ENCODE measurements at regions not wholly inside any gene's neighbourhood (a gene's known extent, or its start where the extent isn't known, plus 50 kb on each side); places are given as distances from the start of the nearest gene placed in this dataset.

GRCh38 chr7:68476966-68477365 is 1121.3 kb upstream of the AUTS2 start:
- no peak for ATAC-seq
- intact Hi-C loops (cut with micrococcal nuclease), result no loop called here
- 85% methylated on average over 2 of the region's 2 CpGs for WGBS (ENCODE audit: insufficient coverage)

GRCh38 chr7:68478326-68478725 is 1119.9 kb upstream of the AUTS2 start:
- TF ChIP-seq CTCF (IDR thresholded peaks at IDR 0.05), result no peak
- Mint-ChIP-seq H3K27ac (no peak overlapping the region), H3K27me3 (ENCODE audit: low read depth in 2 of 2) (no peaks in the 10 kb centered on the region), H3K4me3 (no peak overlapping the region), H3K9me3 (peaks cover 5 to 11% of the 10 kb centered on the region in 2 donors), H3K4me1 (no peaks in the 10 kb centered on the region), H3K36me3 (no peaks in the 10 kb centered on the region)
- Histone ChIP-seq H3K36me3 (ENCODE audit: control insufficient read depth, insufficient read depth, low read length) (no peaks in the 10 kb centered on the region), H3K27me3 (ENCODE audit: control insufficient read depth, insufficient read depth, low read length) (no peaks in the 10 kb centered on the region), H3K4me1 (ENCODE audit: control insufficient read depth, insufficient read depth, low read length) (no peaks in the 10 kb centered on the region), H3K4me3 (ENCODE audit: low read length) (no peak overlapping the region), H3K27ac (ENCODE audit: low read length) (no peak overlapping the region), H3K9me3 (ENCODE audit: control insufficient read depth, insufficient read depth, low read length) (no peaks in the 10 kb centered on the region)
- DNase-seq, result no peak
- WGBS (ENCODE audit: insufficient coverage), result no CpG with 5 or more reads among the region's 1 CpG
- ATAC-seq, result no peak
- intact Hi-C loops (cut with micrococcal nuclease), result no loop called here

More at GRCh38 chr7:68476966-68477365, 1121.3 kb upstream of the AUTS2 start:
- no peaks in the 10 kb centered on the region for H3K9me3 ChIP-seq (ENCODE audit: control insufficient read depth, insufficient read depth, low read length)
- no peak overlapping the region for H3K27ac ChIP-seq (ENCODE audit: low read length)
- H3K4me1 Mint-ChIP-seq, result no peaks in the 10 kb centered on the region
- no peaks in the 10 kb centered on the region for H3K36me3 ChIP-seq (ENCODE audit: control insufficient read depth, insufficient read depth, low read length)
- H3K27me3 Mint-ChIP-seq (ENCODE audit: low read depth in 2 of 2), result no peaks in the 10 kb centered on the region
- no peaks in the 10 kb centered on the region for H3K4me1 ChIP-seq (ENCODE audit: control insufficient read depth, insufficient read depth, low read length)
- no peak overlapping the region for H3K27ac Mint-ChIP-seq
- no peak for DNase-seq
- no peak for TF ChIP-seq CTCF (IDR thresholded peaks at IDR 0.05)
- no peak overlapping the region for H3K4me3 Mint-ChIP-seq
- no peaks in the 10 kb centered on the region for H3K27me3 ChIP-seq (ENCODE audit: control insufficient read depth, insufficient read depth, low read length)
- no peaks in the 10 kb centered on the region for H3K36me3 Mint-ChIP-seq
- H3K4me3 ChIP-seq (ENCODE audit: low read length), result no peak overlapping the region
- H3K9me3 Mint-ChIP-seq, result peaks cover 7 to 14% of the 10 kb centered on the region in 2 donors

- Mint-ChIP-seq H3K27me3 (ENCODE audit: low read depth in 2 of 2) (no peaks in the 10 kb centered on the region), H3K36me3 (no peaks in the 10 kb centered on the region), H3K4me1 (no peaks in the 10 kb centered on the region), H3K27ac (no peak overlapping the region), H3K9me3 (peaks cover 0 to 11% of the 10 kb centered on the region in 2 donors), H3K4me3 (no peak overlapping the region)
- Histone ChIP-seq H3K27ac (ENCODE audit: low read length) (no peak overlapping the region), H3K4me1 (ENCODE audit: control insufficient read depth, insufficient read depth, low read length) (no peaks in the 10 kb centered on the region), H3K9me3 (ENCODE audit: control insufficient read depth, insufficient read depth, low read length) (peaks cover 4% of the 10 kb centered on the region), H3K27me3 (ENCODE audit: control insufficient read depth, insufficient read depth, low read length) (no peaks in the 10 kb centered on the region), H3K36me3 (ENCODE audit: control insufficient read depth, insufficient read depth, low read length) (no peaks in the 10 kb centered on the region), H3K4me3 (ENCODE audit: low read length) (no peak overlapping the region)
- ATAC-seq (no peak), DNase-seq (no peak)
- no peak for TF ChIP-seq CTCF (IDR thresholded peaks at IDR 0.05)
- intact Hi-C loops (cut with micrococcal nuclease), result no loop called here
- WGBS (ENCODE audit: insufficient coverage), result 96% methylated on average over 5 of the region's 5 CpGs
Observed at GRCh38 chr7:68482800-68483199, 1115.5 kb upstream of the AUTS2 start.

GRCh38 chr7:68484731-68485130 is 1113.5 kb upstream of the AUTS2 start:
- H3K27me3 ChIP-seq (ENCODE audit: control insufficient read depth, insufficient read depth, low read length), result no peaks in the 10 kb centered on the region
- Mint-ChIP-seq H3K9me3 (peaks cover 0 to 18% of the 10 kb centered on the region in 2 donors), H3K27me3 (ENCODE audit: low read depth in 2 of 2) (no peaks in the 10 kb centered on the region), H3K4me1 (no peaks in the 10 kb centered on the region), H3K4me3 (no peak overlapping the region), H3K27ac (no peak overlapping the region), H3K36me3 (no peaks in the 10 kb centered on the region)
- 87% methylated on average over 5 of the region's 6 CpGs for WGBS (ENCODE audit: insufficient coverage)
- TF ChIP-seq CTCF (IDR thresholded peaks at IDR 0.05), result no peak
- DNase-seq (no peak), ATAC-seq (no peak)
- intact Hi-C loops (cut with micrococcal nuclease), result no loop called here
- no peaks in the 10 kb centered on the region for H3K36me3 ChIP-seq (ENCODE audit: control insufficient read depth, insufficient read depth, low read length)
- no peak overlapping the region for H3K4me3 ChIP-seq (ENCODE audit: low read length)
- H3K27ac ChIP-seq (ENCODE audit: low read length), result no peak overlapping the region
- H3K9me3 ChIP-seq (ENCODE audit: control insufficient read depth, insufficient read depth, low read length), result peaks cover 8% of the 10 kb centered on the region
- no peaks in the 10 kb centered on the region for H3K4me1 ChIP-seq (ENCODE audit: control insufficient read depth, insufficient read depth, low read length)

Data from natural killer cell (primary cell).